GM12873 (cell line): ENCODE measurements at regions not wholly inside any gene's neighbourhood (a gene's known extent, or its start where the extent isn't known, plus 50 kb on each side); places are given as distances from the start of the nearest gene placed in this dataset.

ENCODE experiments used
- TF ChIP-seq, protein P1 (sequence below): IDR thresholded peaks from 2 replicates; pipeline ENCODE4 v1.5.1; 2012; ENCODE audit warnings: low read depth, mild to moderate bottlenecking, moderate library complexity, low read length, control low read depth; ENCODE audit not compliant: insufficient read depth; ENCODE audit errors: missing control alignments

DNA sequence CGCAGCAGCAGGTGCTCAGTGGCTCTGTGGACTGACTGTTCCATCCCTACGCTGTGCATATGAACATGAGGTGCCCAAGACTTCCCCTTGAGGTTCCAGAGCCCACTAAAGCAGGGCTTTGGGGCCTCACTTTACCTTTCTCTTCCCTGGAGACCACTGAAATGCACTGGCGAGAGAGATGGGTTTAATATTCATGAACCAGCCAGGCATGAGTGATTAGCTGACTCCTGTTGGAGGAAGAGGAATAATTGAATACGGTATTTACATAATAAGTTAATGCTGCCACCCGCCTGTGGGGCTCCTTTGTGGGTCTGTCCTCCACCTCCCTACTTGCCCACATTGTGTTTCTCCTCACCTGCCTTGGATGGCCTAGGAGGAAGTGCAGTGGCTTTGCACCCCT is 263.4 kb downstream of the TLE3 start:
- TF ChIP-seq, protein P1, sequence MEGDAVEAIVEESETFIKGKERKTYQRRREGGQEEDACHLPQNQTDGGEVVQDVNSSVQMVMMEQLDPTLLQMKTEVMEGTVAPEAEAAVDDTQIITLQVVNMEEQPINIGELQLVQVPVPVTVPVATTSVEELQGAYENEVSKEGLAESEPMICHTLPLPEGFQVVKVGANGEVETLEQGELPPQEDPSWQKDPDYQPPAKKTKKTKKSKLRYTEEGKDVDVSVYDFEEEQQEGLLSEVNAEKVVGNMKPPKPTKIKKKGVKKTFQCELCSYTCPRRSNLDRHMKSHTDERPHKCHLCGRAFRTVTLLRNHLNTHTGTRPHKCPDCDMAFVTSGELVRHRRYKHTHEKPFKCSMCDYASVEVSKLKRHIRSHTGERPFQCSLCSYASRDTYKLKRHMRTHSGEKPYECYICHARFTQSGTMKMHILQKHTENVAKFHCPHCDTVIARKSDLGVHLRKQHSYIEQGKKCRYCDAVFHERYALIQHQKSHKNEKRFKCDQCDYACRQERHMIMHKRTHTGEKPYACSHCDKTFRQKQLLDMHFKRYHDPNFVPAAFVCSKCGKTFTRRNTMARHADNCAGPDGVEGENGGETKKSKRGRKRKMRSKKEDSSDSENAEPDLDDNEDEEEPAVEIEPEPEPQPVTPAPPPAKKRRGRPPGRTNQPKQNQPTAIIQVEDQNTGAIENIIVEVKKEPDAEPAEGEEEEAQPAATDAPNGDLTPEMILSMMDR, result no peak

DNA sequence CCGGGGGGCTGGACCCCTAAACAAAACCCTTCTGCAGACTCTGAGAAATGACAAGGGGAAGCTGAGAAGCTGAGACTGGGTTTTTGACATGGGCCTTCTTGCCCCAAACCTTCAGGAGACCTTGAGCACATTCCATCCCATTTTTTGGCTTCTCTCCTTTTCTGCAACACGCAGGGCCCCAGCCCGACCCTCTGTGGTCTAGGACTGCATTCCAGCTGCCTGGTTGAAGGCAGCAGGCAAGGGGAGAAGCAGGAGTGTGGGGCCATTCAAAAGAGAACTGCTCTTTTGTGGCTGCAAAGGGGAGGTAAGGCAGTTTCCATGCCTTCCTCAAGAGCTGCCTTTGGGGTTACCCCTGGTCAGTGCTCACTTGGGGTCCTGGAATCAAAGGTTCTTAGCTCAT is 263.0 kb downstream of the TLE3 start:
- TF ChIP-seq, protein P1, result no peak

DNA sequence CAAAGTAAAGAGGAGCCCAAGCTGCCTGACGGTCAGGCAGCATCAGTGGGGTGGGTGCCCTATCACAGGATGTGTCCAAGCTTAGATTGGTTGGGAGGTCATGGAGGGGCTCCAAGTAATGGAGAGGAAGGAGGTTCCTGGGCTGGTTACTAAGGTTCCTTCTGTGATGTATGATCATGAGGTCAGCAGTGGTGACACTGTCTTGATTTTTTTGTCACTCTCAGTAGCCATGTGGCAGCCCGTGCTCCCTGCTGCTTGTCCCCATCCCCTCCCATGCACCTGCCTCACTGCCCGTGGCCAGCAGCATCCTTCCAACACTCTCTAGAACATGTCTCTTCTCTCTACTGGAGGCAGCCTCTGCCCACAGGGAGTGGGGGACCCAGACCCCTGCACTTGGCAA is 261.7 kb downstream of the TLE3 start:
- TF ChIP-seq, protein P1, result no peak

DNA sequence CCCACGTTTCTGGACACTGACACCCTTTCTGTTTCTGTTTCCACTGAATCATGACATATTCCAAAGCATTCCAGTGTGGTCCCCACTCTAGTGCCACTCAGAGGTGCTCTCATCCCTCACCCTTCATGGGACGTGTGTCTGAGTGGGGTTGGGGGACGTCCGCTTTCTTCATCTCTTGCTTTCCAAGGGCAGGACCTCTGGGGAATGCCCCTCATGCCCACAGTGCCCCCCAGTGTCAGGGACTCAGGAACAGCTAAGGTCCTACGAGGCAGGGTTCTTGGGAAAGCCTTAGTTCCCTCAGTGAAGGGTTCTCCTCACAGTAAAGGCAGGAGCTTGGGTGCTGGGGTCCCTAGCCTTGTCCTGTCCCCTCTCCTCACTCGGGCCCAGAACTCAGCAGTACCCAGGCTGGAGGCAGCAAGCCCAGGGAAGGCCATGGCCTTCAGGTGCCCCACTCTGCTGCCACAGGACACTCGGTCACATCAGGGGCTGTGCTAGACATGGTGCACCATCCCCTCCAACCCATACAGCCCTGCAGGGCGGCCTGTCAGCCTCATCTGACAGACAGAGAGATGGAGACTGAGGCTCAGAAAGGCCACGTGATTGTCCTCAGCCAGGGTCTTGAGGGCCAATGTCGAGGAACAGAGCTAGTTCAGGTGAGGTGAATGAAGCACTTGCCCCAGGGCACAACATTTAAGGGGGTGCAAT is 261.0 kb downstream of the TLE3 start:
- TF ChIP-seq, protein P1, result no peak

DNA sequence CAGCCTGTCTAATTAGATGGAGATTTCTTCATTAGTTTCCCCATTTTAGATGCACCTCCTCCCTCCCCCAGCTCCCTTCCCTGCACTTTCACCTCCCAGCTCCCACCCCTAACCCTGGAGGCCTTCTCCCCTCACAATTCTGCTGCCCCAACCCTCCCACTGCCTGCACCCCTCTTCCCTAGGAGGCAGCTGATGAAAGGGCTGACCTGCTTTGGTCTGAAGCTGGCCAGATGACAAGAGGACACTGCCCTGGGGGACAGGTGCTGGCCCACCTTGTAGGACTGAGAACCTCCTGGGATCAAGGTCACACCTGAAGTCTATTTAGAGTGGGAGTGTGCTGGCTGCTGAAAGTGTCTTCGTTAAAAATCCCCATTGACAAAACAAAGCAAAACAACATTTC is 259.4 kb downstream of the TLE3 start:
- TF ChIP-seq, protein P1, result no peak

DNA sequence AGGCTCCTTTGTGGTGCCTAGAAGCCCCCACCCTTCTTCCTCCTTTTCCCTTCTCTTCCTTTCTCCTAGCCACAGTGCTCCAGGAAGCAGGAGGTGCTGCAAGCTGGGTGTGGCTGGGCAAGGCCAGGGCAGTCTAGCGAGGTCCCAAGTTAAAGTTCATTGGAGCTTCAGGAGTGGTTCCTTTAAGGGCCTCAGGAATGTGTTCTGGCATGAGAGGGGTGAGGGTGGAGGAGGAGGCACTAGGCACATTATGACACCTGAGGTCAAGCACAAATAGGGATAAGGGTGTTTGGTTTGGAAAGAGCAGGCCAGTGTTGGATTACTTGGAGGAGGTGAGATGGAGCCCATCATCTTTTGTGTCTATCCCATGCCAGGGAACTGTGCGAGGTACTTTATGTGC is 258.7 kb downstream of the TLE3 start:
- TF ChIP-seq, protein P1, result no peak

DNA sequence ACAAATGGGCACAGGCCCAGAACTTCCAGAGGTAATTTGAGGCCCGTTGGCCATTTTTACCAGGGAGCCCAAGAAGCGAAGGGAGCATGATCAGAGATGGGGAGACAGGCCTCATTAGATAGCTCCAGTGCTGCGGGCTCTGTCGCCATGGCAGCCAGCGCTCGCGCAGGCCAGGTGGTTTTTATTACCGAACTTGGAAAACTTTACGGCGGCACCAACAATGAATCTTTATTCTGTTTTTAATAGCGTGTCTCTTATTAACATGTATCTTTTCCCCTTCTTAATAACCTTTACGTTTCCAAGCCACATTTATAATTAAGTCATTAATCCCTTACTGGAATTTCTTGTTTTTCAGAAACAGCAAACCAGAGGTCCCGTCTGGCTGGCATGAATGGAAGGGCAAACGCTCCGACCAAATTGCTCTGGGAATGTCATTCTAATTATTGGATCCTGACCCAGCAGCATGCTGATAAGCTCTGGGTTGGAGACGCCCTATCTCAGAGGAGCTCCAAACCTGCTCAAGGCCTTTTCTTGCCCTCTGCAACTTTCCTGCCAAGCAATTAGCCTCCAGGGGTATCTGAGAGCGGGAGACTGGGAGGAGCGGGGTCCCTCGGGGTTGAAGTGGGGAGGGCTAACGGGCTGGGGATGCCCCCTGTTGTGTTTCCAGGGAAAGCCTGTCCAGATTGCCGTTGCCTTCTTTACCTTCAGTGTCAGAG is 256.4 kb downstream of the TLE3 start:
- TF ChIP-seq, protein P1, result no peak
